OCI-LY1 (cell line): ENCODE measurements at regions not wholly inside any gene's neighbourhood (a gene's known extent, or its start where the extent isn't known, plus 50 kb on each side); places are given as distances from the start of the nearest gene placed in this dataset.
"Not testable (repeated sequence)": the region's sequence is repeated elsewhere in the genome, so short reads cannot be mapped to it uniquely, and the experiment has no call there.

Experiments used
- H2AFZ ChIP-seq: fragments of 200-600 bp; sonication (generic), shearing (Covaris generic); 2 replicates; pipeline ENCODE4 v1.6.0; 2014; ENCODE audit warnings: antibody characterized with exemption, mild to moderate bottlenecking, low read length
- H3F3A ChIP-seq: fragments of 200-600 bp; sonication (generic), shearing (Covaris generic); 2 replicates; pipeline ENCODE4 v1.6.0; 2014; ENCODE audit warnings: mild to moderate bottlenecking, antibody characterized with exemption, low read length, moderate library complexity; ENCODE audit not compliant: insufficient read depth
- H3K27ac ChIP-seq: fragments of 200-600 bp; sonication (generic); 2 replicates; pipeline ENCODE4 v1.5.1; 2014; ENCODE audit warnings: low read length, mixed run types, mild to moderate bottlenecking, low read depth; ENCODE audit not compliant: poor library complexity, severe bottlenecking
- H3K27me3 ChIP-seq: fragments of 200-600 bp; sonication (generic); 2 replicates; pipeline ENCODE4 v1.6.0; 2014; ENCODE audit warnings: antibody characterized with exemption, mild to moderate bottlenecking, low read length, moderate library complexity; ENCODE audit not compliant: insufficient read depth
- H3K36me3 ChIP-seq: fragments of 200-600 bp; sonication (generic); 2 replicates; pipeline ENCODE4 v1.6.1; 2014; ENCODE audit warnings: mild to moderate bottlenecking, antibody characterized with exemption, low read length, moderate library complexity, mixed read lengths; ENCODE audit not compliant: insufficient read depth
- H3K4me1 ChIP-seq: fragments of 200-600 bp; sonication (generic); 2 replicates; pipeline ENCODE4 v1.5.1; 2014; ENCODE audit warnings: mild to moderate bottlenecking, low read length, moderate library complexity; ENCODE audit not compliant: insufficient read depth, severe bottlenecking
- H3K4me2 ChIP-seq: fragments of 200-600 bp; sonication (generic), shearing (Covaris generic); 2 replicates; pipeline ENCODE4 v1.6.1; 2014; ENCODE audit warnings: low read length
- H3K4me3 ChIP-seq: fragments of 200-600 bp; sonication (generic); 2 replicates; pipeline ENCODE4 v1.5.1; 2014; ENCODE audit warnings: low read length, low read depth, mild to moderate bottlenecking, mixed read lengths; ENCODE audit not compliant: poor library complexity, severe bottlenecking
- H3K79me2 ChIP-seq: fragments of 200-600 bp; shearing (Covaris generic); 2 replicates; pipeline ENCODE4 v1.6.1; 2016; ENCODE audit warnings: mixed run types, low read length, mixed read lengths; ENCODE audit not compliant: insufficient read depth
- H3K9ac ChIP-seq: fragments of 200-600 bp; sonication (generic), shearing (Covaris generic); 2 replicates; pipeline ENCODE4 v1.6.1; 2014; ENCODE audit warnings: mild to moderate bottlenecking, low read length, mixed read lengths
- H3K9me2 ChIP-seq: fragments of 200-600 bp; sonication (generic), shearing (Covaris generic); 2 replicates; pipeline ENCODE4 v1.6.1; 2014; ENCODE audit warnings: low read depth, mild to moderate bottlenecking, low read length, mixed read lengths
- H3K9me3 ChIP-seq: fragments of 200-600 bp; shearing (Covaris generic); 2 replicates; pipeline ENCODE4 v1.6.1; 2014; ENCODE audit warnings: low read length, mixed read lengths
- H4K20me1 ChIP-seq: fragments of 200-600 bp; sonication (generic), shearing (Covaris generic); 2 replicates; pipeline ENCODE4 v1.6.0; 2016; ENCODE audit warnings: mild to moderate bottlenecking, low read length; ENCODE audit not compliant: insufficient read depth
- EZH2 ChIP-seq: fragments of 200-600 bp; sonication (generic), shearing (Covaris generic); IDR thresholded peaks from 2 replicates; pipeline ENCODE4 v1.8.0; 2017; ENCODE audit warnings: borderline replicate concordance, mixed run types, mild to moderate bottlenecking, antibody characterized with exemption, low read length, moderate library complexity, mixed read lengths
- TF ChIP-seq, protein P1 (sequence below): fragments of 200-600 bp; sonication (generic), shearing (Covaris generic); IDR thresholded peaks from 2 replicates; pipeline ENCODE4 v1.5.1; 2017; ENCODE audit warnings: mild to moderate bottlenecking, antibody characterized with exemption, low read length, moderate library complexity, mixed read lengths

- Histone ChIP-seq H3F3A (no peaks in the 10 kb centered on the region), H2AFZ (no peak overlapping the region), H3K9me3 (no peaks in the 10 kb centered on the region), H3K9ac (no peak overlapping the region), H3K4me3 (no peak overlapping the region), H3K36me3 (no peaks in the 10 kb centered on the region), H3K4me2 (no peak overlapping the region), H3K27ac (no peak overlapping the region), H3K79me2 (no peaks in the 10 kb centered on the region), H3K9me2 (no peaks in the 10 kb centered on the region), H3K27me3 (no peaks in the 10 kb centered on the region), H3K4me1 (no peaks in the 10 kb centered on the region), H4K20me1 (no peaks in the 10 kb centered on the region)
- no peak for TF ChIP-seq EZH2
- TF ChIP-seq, protein P1, sequence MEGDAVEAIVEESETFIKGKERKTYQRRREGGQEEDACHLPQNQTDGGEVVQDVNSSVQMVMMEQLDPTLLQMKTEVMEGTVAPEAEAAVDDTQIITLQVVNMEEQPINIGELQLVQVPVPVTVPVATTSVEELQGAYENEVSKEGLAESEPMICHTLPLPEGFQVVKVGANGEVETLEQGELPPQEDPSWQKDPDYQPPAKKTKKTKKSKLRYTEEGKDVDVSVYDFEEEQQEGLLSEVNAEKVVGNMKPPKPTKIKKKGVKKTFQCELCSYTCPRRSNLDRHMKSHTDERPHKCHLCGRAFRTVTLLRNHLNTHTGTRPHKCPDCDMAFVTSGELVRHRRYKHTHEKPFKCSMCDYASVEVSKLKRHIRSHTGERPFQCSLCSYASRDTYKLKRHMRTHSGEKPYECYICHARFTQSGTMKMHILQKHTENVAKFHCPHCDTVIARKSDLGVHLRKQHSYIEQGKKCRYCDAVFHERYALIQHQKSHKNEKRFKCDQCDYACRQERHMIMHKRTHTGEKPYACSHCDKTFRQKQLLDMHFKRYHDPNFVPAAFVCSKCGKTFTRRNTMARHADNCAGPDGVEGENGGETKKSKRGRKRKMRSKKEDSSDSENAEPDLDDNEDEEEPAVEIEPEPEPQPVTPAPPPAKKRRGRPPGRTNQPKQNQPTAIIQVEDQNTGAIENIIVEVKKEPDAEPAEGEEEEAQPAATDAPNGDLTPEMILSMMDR, result no peak
These were observed 428.7 kb downstream of the ISL1 start for GRCh38 chr5:51811883-51812471.

DNA sequence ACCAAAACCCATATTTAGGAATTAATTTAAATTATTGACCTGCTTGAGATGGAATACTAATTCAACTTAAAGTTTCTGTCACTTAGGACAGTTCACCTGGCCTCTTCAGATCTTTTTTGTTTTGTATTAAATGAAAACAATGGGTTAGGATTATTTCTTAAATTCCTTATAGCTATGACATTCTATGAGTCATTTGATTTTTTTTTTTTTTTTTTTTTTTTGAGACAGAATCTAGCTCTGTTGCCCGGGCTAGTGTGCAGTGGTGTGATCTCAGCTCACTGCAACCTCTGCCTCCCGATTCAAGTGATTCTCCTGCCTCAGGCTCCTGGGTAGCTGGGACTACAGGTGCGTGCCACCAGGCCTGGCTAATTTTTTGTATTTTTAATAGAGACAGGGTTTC lies 431.6 kb downstream of the ISL1 start:
- not testable (repeated sequence) for H4K20me1 ChIP-seq, H3K4me2 ChIP-seq, H3K4me1 ChIP-seq, H3K9me3 ChIP-seq, H3K9ac ChIP-seq, H3K27me3 ChIP-seq, H3K27ac ChIP-seq, H3K9me2 ChIP-seq, H2AFZ ChIP-seq, H3F3A ChIP-seq, H3K4me3 ChIP-seq, H3K79me2 ChIP-seq, H3K36me3 ChIP-seq

GRCh38 chr5:51816427-51816826 lies 433.2 kb downstream of the ISL1 start:
- no peaks in the 10 kb centered on the region for H3K36me3 ChIP-seq
- H3K27me3 ChIP-seq, result no peaks in the 10 kb centered on the region
- no peak overlapping the region for H2AFZ ChIP-seq
- H3K4me3 ChIP-seq, result no peak overlapping the region
- no peak overlapping the region for H3K27ac ChIP-seq
- H3F3A ChIP-seq, result no peaks in the 10 kb centered on the region
- H3K9me3 ChIP-seq, result no peaks in the 10 kb centered on the region
- no peak overlapping the region for H3K4me2 ChIP-seq
- no peaks in the 10 kb centered on the region for H3K4me1 ChIP-seq
- no peaks in the 10 kb centered on the region for H3K79me2 ChIP-seq
- H3K9me2 ChIP-seq, result no peaks in the 10 kb centered on the region
- no peaks in the 10 kb centered on the region for H4K20me1 ChIP-seq
- no peak overlapping the region for H3K9ac ChIP-seq
- no peak for TF ChIP-seq EZH2
- TF ChIP-seq, protein P1, result no peak

DNA sequence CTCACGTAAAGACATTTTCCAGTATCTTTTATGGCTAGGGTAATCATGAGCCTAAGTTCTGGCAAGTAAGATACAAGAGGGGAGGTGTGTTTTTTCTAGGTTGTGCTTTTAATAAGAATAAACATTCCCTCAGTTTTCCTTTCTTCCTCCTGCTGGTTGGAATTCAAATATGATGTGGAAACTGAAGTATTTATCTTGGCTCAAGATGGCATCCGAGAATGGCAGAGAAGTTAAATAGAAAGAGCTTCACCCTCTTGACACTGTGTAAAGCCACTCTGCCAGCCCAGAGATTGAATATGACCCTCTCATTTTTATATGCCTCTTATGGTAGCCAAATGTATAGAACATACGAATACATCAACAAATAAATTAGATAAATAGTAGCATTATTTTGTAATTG lies 438.4 kb downstream of the ISL1 start:
- Histone ChIP-seq H3K4me2 (no peak overlapping the region), H3K27me3 (no peaks in the 10 kb centered on the region), H3K27ac (no peak overlapping the region), H3K9me2 (no peaks in the 10 kb centered on the region), H3K79me2 (no peaks in the 10 kb centered on the region), H3K4me1 (no peaks in the 10 kb centered on the region), H3K4me3 (no peak overlapping the region), H3F3A (no peaks in the 10 kb centered on the region), H3K9me3 (no peaks in the 10 kb centered on the region), H2AFZ (no peak overlapping the region), H3K36me3 (no peaks in the 10 kb centered on the region), H4K20me1 (no peaks in the 10 kb centered on the region), H3K9ac (no peak overlapping the region)
- TF ChIP-seq EZH2, result no peak
- TF ChIP-seq, protein P1, result no peak
